Gastrocnemius medialis (tissue), 4 donors: ENCODE measurements at regions not wholly inside any gene's neighbourhood (a gene's known extent, or its start where the extent isn't known, plus 50 kb on each side); places are given as distances from the start of the nearest gene placed in this dataset.

Experiments used
- ATAC-seq, 2 donors: fragments of 150-250 bp; one replicate each; pipeline ENCODE4 v1.9.1; 2016
- DNase-seq, 2 donors: peaks; one replicate each; pipeline ENCODE4 v3.0.0-alpha.2; 2019
- H3K27ac ChIP-seq, 4 donors: fragments of 200-600 bp; sonication (generic); 1 replicate in 1 of 4; 2 replicates in 3 of 4; pipeline ENCODE4 v1.5.1; 2016 to 2018; ENCODE audit warnings: mild to moderate bottlenecking in 2 of 4, moderate library complexity in 1 of 4
- H3K27me3 ChIP-seq, 3 donors: fragments of 200-600 bp; sonication (generic) in 2 of 3; 1 replicate in 1 of 3; 2 replicates in 2 of 3; pipeline versions ENCODE4 v1.5.1 to v1.6.0; 2016 to 2019; ENCODE audit warnings: mild to moderate bottlenecking in 1 of 3, moderate library complexity in 1 of 3
- H3K36me3 ChIP-seq, 2 donors: fragments of 200-600 bp; sonication (generic) in 1 of 2; one replicate each; pipeline ENCODE4 v1.5.1; 2017 to 2018
- H3K4me1 ChIP-seq, 2 donors: fragments of 200-600 bp; sonication (generic) in 1 of 2; one replicate each; pipeline ENCODE4 v1.5.1; 2016 to 2017; ENCODE audit warnings: mild to moderate bottlenecking in 2 of 2
- H3K4me3 ChIP-seq, 4 donors: fragments of 200-600 bp; sonication (generic) in 3 of 4; 1 replicate in 1 of 4; 2 replicates in 3 of 4; pipeline ENCODE4 v1.5.1; 2016 to 2019; ENCODE audit warnings: mild to moderate bottlenecking in 2 of 4
- H3K9me3 ChIP-seq, 3 donors: fragments of 200-600 bp; sonication (generic) in 2 of 3; 1 replicate in 1 of 3; 2 replicates in 2 of 3; pipeline ENCODE4 v1.5.1; 2016 to 2019
- POLR2A ChIP-seq, 2 donors: fragments of 450-650 bp; IDR thresholded peaks; one replicate each; pipeline ENCODE4 v1.6.1; 2017; ENCODE audit warnings: antibody characterized with exemption in 2 of 2, mild to moderate bottlenecking in 2 of 2, moderate library complexity in 2 of 2
- in situ Hi-C, 4 donors: fragments of 200-750 bp; cut with MboI; loops; one replicate each; pipeline versions ENCODE4 v1.15.0 to v1.8.0; 2017; ENCODE audit warnings: low sequenced_read_pairs in 4 of 4
- intact Hi-C: fragments of 100-400 bp; cut with DNase I; formaldehyde crosslinking; loops from one replicate; pipeline ENCODE4 v1.15.1; 2023; ENCODE audit warnings: low total_unique reads
- TF ChIP-seq, protein P1 (sequence below), 5 experiments: fragments of 450-650 bp in 3 of 5; fragments of 200-600 bp in 2 of 5; sonication (generic) in 2 of 5; IDR thresholded peaks in 4 of 5; conservative IDR thresholded peaks in 1 of 5; 1 replicate in 4 of 5; 2 replicates in 1 of 5; pipeline ENCODE4 v1.5.1; 2016 to 2019; ENCODE audit warnings: antibody characterized with exemption in 5 of 5, mild to moderate bottlenecking in 3 of 5, moderate library complexity in 3 of 5

DNA sequence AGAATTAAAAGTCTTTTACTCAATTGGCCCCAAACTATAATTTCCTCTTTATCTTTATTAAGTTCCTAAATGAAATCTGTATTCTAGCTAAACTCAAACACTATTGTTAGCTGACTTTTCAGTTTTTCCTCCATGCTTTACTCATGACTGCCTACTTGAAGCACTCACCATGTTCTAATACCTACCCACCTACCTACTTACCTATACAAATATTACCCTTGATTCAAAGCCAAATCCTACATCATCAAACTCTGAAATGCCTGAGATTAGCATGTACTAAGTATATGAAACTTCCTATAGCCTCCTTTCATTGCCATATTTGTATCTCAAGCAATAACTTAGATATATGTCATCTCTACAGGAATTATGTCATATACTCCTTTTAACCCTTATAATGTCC, 259.7 kb downstream of the HDGFL1 start:
- H3K4me3 ChIP-seq: no peak overlapping the region
- in situ Hi-C loops: no loop called here
- intact Hi-C loops: no loop called here
- ATAC-seq (no peak), DNase-seq (no peak)
- no peak overlapping the region for H3K27ac ChIP-seq
- H3K4me1 ChIP-seq: peaks cover 12 to 14% of the 10 kb centered on the region in 2 donors
- H3K36me3 ChIP-seq: no peaks in the 10 kb centered on the region
- TF ChIP-seq POLR2A (IDR thresholded peaks at IDR 0.05): no peak
- TF ChIP-seq, protein P1, sequence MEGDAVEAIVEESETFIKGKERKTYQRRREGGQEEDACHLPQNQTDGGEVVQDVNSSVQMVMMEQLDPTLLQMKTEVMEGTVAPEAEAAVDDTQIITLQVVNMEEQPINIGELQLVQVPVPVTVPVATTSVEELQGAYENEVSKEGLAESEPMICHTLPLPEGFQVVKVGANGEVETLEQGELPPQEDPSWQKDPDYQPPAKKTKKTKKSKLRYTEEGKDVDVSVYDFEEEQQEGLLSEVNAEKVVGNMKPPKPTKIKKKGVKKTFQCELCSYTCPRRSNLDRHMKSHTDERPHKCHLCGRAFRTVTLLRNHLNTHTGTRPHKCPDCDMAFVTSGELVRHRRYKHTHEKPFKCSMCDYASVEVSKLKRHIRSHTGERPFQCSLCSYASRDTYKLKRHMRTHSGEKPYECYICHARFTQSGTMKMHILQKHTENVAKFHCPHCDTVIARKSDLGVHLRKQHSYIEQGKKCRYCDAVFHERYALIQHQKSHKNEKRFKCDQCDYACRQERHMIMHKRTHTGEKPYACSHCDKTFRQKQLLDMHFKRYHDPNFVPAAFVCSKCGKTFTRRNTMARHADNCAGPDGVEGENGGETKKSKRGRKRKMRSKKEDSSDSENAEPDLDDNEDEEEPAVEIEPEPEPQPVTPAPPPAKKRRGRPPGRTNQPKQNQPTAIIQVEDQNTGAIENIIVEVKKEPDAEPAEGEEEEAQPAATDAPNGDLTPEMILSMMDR (IDR thresholded peaks at IDR 0.05 in 4 of 5, conservative IDR thresholded peaks at IDR 0.05 in 1 of 5): no peak
- no peaks in the 10 kb centered on the region for H3K9me3 ChIP-seq
- H3K27me3 ChIP-seq: no peaks in the 10 kb centered on the region

DNA sequence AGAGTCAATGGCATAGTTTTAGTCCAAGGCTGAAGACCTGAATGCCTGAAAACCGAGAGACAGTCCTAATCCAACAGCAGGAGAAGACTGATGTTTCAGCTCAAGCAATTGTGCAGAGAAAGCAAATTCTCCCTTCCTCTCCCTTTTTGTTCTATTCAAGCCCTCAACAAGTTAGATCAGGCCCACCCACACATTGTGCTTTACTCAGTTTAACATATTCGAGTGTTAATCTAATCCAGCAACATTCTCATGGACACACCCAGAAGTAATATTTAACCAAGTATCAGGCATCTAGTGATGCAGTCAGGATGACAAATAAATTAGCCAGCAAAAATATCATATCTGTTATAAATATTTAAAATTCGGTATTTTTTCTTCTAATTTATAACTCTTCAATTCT, 261.1 kb downstream of the HDGFL1 start:
- no peaks in the 10 kb centered on the region for H3K36me3 ChIP-seq
- H3K27me3 ChIP-seq: no peaks in the 10 kb centered on the region
- H3K9me3 ChIP-seq: no peaks in the 10 kb centered on the region
- ATAC-seq (no peak), DNase-seq (no peak)
- peaks cover 12 to 14% of the 10 kb centered on the region in 2 donors for H3K4me1 ChIP-seq
- in situ Hi-C loops: no loop called here
- no peak overlapping the region for H3K4me3 ChIP-seq
- no peak for TF ChIP-seq POLR2A (IDR thresholded peaks at IDR 0.05)
- TF ChIP-seq, protein P1 (IDR thresholded peaks at IDR 0.05 in 4 of 5, conservative IDR thresholded peaks at IDR 0.05 in 1 of 5): no peak
- no peak overlapping the region for H3K27ac ChIP-seq
- intact Hi-C loops: no loop called here

DNA sequence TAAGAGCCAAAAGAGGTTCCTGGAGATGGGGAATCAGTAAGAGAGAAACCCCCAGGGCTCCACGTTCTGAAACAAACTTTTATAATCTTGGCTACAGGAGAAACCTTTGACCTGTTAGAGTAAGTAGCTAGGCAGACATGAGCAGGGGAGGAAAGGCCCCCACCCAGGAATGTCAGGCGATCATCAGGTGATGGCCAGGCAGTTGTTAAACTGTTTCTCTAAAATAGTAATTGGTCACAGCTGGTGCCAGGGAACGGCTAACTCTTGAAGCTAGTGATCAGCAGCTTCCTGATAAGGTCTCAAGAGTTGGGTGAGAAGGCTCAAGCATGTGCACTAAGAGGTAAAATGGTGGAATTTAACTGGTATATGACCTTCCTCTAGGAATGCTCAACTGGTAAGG, 263.8 kb downstream of the HDGFL1 start:
- H3K4me3 ChIP-seq: no peak overlapping the region
- no peak for TF ChIP-seq POLR2A (IDR thresholded peaks at IDR 0.05)
- TF ChIP-seq, protein P1 (IDR thresholded peaks at IDR 0.05 in 4 of 5, conservative IDR thresholded peaks at IDR 0.05 in 1 of 5): no peak
- H3K9me3 ChIP-seq: no peaks in the 10 kb centered on the region
- H3K4me1 ChIP-seq: peaks cover 5 to 7% of the 10 kb centered on the region in 2 donors
- in situ Hi-C loops: no loop called here
- H3K27me3 ChIP-seq: no peaks in the 10 kb centered on the region
- DNase-seq: no peak
- no peak for ATAC-seq
- no peak overlapping the region for H3K27ac ChIP-seq
- intact Hi-C loops: no loop called here
- H3K36me3 ChIP-seq: no peaks in the 10 kb centered on the region

DNA sequence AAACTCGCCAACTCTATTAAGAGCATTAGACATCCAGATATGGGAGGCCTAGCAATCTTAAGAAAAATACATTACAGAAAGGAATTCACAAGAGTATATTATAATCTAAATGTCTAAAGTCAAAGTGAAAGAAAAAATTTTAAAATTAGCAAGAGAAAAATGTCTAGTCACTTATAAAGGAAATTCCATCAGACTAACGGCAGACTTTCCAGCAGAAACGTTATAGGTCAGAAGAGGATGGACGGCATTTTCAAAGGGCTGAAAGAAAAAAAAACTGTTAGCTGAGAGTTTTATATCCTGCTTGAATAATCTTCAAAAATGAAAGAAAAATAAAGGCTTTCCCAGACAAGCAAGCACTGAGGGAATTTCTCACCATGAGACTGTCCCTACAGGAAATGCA, 269.0 kb downstream of the HDGFL1 start:
- Histone ChIP-seq H3K27ac (no peak overlapping the region), H3K4me1 (no peaks in the 10 kb centered on the region), H3K4me3 (no peak overlapping the region), H3K36me3 (no peaks in the 10 kb centered on the region), H3K9me3 (no peaks in the 10 kb centered on the region), H3K27me3 (no peaks in the 10 kb centered on the region)
- TF ChIP-seq POLR2A (IDR thresholded peaks at IDR 0.05): no peak
- TF ChIP-seq, protein P1 (IDR thresholded peaks at IDR 0.05 in 4 of 5, conservative IDR thresholded peaks at IDR 0.05 in 1 of 5): no peak
- ATAC-seq (no peak), DNase-seq (no peak)
- intact Hi-C loops: no loop called here
- in situ Hi-C loops: no loop called here

DNA sequence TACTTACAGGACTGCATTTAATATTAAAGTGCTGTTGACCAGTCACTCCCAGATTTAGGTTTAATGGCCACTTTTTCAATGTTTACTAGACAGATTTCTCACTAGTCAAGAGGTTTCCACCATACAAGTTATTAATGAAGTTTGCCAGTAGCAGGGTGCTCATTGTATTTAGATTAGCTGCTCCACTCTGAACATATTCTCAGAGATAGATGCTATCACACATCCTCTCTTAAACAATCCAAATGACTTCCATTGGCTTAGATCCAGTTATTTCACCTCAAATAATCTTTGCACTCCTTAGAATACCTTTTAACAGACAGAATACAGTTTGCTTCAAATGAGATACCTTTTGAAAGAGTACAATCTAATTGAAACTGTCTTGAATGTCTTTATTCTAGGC, 276.1 kb downstream of the HDGFL1 start:
- H3K4me3 ChIP-seq: no peak overlapping the region
- TF ChIP-seq, protein P1 (IDR thresholded peaks at IDR 0.05 in 4 of 5, conservative IDR thresholded peaks at IDR 0.05 in 1 of 5): no peak
- no peak for TF ChIP-seq POLR2A (IDR thresholded peaks at IDR 0.05)
- ATAC-seq: no peak
- H3K27ac ChIP-seq: no peak overlapping the region
- H3K36me3 ChIP-seq: no peaks in the 10 kb centered on the region
- H3K27me3 ChIP-seq: no peaks in the 10 kb centered on the region
- no peak for DNase-seq
- H3K9me3 ChIP-seq: no peaks in the 10 kb centered on the region
- intact Hi-C loops: no loop called here
- in situ Hi-C loops: no loop called here
- no peaks in the 10 kb centered on the region for H3K4me1 ChIP-seq
